GM18858 (cell line): ENCODE measurements at regions not wholly inside any gene's neighbourhood (a gene's known extent, or its start where the extent isn't known, plus 50 kb on each side); places are given as distances from the start of the nearest gene placed in this dataset.
A peak's percentile ranks its signal among the peaks of the same experiment; 100 is the strongest.
"Not testable (repeated sequence)": the region's sequence is repeated elsewhere in the genome, so short reads cannot be mapped to it uniquely, and the experiment has no call there.

ENCODE experiments used
- ATAC-seq: cut with Tn5 transposase; IDR thresholded peaks from one replicate; pipeline ENCODE4 v1.9.1; 2021; ENCODE audit not compliant: unreplicated experiment

DNA sequence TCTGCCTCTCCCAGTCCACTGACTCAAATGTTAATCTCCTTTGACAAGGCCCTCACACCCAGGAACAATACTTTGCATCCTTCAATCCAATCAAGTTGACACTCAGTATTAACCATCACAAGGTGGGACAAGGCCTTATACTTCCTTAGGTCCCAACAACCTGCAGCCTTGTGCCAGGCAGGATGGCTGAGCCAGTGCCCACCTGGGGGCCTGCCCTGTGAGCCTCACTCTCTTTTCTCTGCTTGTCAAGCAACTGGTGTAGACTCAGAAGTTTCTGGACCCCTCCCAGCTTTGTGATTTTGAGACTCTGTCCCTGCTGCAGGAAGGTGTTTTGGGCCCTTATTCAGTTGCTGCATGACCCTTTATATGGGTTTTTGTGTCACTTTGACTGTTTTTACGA lies 310.0 kb upstream of the C1orf174 start:
- ATAC-seq: no peak

DNA sequence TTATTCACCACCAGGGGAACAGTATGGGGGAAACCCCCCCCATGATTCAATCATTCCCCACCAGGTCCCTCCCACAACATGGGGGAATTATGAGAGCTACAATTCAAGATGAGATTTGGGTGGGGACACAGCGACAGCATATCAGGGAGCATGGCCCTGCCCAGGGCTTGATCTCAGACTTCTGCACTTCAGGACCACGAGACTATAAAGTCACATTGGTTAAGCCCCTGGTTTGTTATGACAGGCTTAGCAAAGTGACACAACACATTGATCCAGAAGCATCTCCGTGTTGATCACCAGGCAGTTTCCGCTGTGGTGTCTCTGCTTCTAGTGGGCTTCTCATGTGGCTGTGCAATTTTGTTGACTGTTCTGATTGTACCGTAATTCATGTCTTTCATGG lies 312.7 kb upstream of the C1orf174 start:
- no peak for ATAC-seq

DNA sequence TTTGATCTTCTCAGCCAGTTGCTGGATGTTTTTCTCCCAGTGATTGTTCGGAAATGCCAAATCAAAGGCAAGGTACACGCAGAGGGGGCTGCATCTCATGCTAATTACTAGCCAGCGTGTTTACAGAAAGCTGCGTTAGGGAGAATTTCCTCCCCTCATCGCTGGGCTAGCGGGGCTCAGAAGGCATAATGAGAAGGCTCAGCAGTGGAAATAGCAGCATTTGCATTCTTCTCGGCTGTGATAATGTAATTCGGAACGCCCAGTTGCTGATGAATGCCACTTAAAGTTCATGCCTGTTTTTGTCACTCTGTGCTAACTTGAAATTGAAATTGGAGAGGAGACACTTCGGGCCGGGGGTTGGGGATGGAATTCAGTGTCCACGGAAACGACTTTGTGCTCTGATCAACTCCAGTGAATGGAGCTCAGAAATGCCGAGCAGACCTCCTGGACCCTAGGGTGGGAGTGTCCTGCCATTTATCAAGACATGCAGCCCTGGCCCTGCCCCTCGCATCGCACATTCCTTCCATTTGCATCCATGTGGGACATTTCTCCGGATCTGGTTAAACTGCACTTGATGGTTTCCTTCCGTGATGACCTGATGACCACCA lies 313.4 kb upstream of the C1orf174 start:
- ATAC-seq: no peak

DNA sequence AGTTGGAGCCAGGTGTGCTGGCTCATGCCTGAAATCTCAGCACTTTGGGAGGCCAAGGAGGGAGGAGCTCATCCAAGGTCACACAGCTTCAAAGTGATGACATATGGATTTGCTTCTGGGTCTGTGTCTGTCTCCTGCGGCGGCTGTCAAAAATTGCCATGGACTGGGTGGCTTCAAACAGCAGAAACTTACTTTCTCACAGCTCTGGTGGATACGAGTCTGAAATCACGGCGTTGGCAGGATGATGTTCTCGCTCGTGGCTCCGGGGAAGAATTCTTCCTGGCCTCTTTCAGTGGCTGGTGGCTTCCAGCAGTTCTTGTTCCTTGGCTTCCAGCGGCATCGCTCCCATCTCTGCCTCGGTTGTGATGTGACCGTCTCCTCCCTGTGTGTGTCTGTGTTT lies 314.8 kb upstream of the C1orf174 start:
- no peak for ATAC-seq

DNA sequence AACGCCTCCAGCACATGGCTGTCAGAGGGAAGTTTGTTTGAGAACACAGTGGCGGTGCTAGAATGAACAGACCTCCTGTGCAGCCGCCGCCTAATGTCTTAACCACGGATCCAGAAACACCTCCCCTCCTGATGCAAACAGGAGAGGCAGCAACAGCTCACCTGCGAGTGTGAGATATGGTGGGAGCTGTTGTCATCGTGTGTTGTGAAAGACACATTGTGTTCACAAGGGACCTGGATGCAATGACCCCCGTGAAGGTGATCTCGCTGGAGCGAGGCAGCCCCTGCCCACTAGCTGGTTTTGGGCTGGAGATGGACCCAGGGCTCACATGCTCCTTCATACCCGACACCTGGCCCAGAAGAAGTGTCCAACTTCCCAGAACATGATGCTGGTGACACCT lies 315.3 kb upstream of the C1orf174 start:
- ATAC-seq: no peak

DNA sequence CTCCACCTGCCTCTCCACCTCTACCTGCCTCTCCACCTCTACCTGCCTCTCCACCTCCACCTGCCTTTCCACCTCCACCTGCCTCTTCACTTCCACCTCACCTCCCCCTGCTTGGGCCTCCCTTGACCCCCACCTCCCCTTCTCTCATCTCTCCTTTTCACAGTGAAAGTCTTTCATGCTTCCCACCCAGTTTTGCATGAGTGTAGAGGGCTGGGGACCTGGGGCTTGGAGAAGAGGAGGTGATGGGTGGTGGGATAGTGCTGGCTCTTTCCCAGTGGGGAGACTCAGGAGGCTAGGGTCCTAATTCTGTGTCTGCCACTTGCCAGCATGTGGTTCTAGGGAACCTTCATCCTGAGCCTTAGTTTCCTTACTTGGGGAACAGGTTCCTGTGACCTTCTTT lies 316.2 kb upstream of the C1orf174 start:
- no peak for ATAC-seq

DNA sequence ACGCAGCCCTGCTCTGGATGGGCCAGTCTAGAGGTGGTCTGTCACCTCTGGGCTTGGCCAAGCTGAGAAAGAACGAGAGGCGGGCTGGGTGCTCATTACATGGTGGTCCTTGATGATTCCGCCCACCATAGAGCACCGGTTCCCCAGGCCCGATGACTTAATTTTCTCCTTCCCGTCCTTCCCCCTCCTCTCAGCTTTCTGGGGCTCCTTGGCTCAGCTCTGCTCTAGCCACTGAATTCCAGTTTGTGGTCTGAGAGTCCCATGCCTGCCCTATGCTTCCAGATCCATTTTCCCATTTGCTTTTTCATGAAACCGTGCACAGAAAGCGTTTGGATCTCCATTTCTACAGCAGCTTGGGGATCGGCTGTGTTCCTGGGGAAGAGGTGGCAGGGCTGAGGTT lies 318.5 kb upstream of the C1orf174 start:
- no peak for ATAC-seq

DNA sequence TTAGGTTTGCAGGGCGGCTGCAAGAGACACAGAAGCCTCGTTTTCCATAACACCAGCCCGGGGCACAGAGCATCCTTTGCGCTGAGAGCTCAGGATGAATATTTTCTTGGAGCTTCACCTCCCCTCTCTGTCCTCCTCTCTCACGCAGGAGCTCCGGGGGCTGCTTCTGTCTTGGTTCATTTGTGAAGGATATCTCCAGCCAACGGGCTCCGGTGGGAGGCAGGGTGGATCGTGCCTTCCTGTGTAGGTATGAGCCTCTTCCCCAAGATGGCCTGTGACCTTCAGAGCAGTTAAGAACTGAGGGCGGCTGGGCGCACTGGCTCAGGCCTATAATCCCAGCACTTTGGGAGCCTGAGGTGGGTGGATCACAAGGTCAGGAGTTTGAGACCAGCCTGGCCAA lies 319.0 kb upstream of the C1orf174 start:
- no peak for ATAC-seq

DNA sequence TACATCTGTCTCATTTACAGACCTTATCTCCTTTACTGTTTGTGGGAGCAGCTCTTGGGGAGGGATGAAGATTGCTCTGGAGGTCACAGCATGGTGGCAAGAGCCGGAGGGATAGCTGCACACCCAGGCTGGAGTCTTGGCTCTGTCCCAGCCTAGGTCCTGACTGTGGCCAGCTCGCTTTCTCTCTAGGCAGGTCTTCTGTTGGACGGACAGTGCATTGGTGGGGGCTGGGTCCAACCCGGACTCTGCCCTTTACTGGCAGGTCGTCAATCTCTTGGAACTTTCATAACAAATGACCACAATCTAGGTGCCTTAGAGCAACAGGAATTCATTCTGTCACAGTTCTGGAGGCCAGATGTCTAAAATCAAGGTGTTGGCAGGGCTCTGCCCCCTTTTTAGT lies 319.8 kb upstream of the C1orf174 start:
- ATAC-seq: no peak

DNA sequence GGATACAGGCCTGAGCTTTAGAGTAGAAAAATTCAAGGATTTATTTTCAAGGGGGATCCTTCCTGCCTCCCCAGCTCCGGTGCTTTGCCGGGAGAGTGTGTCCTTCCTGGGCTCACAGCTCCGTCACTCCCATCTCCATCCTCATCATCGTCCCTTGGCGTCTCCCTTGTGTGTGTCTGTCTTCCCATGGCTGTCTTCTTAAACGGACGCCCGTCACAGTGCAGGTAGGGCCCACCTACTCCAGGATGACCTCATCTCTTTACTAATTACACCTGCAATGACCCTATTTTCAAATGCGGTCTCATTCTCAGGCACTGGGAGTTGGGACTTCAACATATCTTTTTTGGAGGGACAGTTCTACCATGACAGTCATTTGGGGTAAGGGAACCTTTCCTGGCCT lies 320.3 kb upstream of the C1orf174 start:
- no peak for ATAC-seq

DNA sequence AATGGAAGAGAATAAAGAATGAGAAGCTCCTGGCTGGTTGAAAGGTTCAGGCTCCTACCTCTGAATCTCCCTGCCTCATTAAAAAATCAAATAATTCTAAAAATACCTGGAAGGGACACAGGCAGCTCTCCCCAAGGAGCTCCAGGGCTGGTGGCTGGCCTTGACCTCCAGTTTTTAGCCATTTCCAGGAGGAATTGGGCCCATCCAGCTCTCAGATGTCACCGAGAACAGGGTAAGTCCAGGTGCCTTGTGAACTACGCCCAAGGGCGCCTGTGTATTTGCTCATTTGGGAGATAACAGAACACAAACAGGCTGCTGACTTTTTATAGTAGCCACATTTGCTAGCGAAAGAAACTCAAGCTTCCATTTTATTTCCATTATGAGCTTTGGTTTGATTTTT lies 321.0 kb upstream of the C1orf174 start:
- ATAC-seq: no peak

DNA sequence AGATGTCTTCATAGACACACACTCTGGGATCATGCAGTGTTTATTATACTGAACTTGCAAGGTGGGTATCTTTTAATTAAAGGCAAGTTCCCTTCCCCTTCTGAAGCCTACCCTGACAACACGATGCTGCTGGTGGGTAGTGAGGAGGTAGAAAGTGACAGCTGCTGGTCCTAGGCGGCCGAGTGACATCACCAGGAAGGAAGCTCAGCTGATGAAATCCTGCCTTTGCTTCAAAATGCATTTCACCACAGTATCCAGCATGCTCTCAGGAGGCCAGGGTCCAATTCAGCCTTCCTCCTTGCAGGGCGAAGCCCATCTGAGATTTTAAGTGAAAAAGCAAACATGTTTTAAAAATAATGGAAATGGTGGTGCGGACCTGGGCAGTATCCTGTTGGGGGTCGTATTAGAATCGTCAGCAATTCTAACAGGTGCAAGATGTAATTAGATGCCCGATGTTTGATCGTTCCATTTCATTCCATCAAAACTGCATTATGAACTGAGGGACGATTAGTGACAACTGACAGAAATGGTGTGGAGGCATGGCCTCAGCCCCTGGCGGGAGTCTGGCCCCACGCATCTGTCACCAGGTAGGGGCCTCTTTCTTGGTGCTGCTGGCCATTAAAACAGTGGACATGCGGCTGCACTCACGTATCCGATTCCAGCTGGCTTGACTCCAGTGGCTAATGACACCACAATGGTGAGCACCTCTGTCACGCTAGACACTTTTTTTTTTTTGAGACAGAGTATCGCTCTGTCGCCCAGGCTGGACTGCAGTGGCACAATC lies 324.8 kb upstream of the C1orf174 start:
- ATAC-seq: no peak

DNA sequence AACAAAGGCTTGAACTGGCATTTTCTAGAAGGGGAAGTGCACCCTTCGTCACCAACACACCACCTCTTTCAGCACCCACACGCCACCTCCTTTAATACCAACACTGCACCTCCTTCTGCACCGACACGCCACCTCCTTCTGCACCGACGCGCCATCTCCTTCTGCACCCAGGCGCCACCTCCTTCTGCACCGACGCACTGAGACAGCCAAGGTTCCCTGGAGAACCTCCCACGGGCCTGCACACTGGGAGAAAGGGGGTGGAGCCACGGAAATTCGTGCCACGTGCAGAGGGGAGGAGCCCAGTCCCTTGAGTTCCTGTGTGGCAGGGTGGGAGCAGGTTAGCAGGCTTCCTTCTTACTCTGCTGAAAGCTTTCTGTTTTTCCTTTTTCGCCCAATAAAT lies 327.9 kb upstream of the C1orf174 start:
- no peak for ATAC-seq

DNA sequence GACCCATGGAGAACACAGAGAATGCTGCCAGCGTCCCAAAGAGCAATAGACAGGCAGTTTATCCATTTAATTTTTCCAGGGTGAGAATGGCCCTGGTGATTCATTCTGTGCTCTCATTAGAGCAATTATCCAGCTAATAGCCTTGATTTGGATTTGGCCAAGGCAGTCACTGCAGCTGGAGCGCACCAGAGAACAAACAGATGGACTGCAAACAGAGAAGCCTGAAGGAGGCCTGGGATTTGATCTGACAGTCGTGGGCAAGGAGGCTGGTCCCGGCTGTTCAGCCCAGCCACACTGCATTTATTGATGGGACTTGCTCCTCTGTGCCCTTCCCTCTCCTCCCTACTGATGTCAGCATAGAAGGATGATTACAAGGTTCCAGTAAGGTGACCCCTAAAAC lies 353.9 kb upstream of the C1orf174 start:
- no peak for ATAC-seq

DNA sequence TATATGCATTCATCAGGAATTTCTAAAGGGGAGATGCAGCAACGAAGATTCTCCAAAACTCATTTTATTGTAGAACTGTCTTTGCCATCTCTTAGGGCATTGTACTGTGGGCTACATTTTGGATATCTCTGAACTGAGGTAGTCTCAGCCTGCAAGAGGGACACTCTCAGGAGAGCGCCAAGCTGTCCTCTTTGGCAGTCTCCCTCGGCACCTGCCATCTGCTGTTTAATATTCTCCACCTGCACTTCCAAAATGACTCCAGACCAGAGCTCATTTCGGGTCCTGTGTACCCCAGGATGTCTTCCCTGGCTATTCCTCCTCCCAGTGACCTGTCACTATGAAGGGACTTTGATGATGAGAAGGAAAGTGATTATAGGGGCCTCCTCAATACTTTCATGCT lies 356.3 kb upstream of the C1orf174 start:
- no peak for ATAC-seq

DNA sequence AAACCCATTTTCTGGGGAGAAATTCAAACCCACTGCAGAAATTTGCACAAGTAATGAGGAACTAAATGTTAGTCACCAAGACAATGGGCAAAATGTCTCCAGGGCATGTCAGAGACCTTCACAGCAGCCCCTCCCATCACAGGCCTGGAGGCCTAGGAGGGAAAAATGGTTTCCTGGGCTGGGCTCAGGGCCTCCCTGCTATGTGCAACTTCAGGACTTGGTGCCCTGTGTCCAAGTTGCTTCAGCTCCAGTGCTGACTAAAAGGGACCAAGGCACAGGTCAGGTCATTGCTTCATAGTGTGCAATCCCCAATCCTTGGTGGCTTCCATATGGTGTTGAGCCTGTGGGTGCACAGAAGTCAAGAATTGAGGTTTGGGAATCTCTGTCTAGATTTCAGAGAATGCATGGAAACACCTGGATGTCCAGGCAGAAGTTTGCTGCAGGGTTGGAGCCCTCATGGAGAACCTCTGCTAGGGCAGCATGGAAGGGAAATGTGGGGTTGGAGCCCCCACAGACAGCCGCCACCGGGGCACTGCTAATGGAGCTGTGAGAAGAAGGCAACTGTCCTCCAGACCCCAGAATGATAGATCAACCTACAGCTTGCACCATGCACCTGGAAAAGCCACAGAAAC lies 358.2 kb upstream of the C1orf174 start:
- not testable (repeated sequence) for ATAC-seq

DNA sequence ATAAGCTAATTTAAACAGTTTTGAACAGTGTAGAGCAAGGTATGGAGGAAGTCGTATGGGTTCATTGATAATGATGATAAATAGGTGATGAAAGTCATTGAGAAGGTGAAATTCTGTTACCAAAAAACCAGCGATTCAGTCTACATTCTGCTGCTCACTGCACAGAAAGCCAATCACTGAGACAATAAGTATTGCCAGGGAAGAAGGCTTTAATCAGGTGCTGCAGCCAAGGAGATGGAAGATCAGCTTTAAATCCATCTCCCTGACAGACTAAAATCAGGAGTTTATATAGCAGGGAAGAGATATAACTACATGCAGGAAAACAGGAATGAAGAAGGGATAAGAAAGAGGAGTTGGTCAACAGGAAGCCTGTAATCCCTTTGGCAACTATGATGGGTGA lies 361.3 kb upstream of the C1orf174 start:
- no peak for ATAC-seq

DNA sequence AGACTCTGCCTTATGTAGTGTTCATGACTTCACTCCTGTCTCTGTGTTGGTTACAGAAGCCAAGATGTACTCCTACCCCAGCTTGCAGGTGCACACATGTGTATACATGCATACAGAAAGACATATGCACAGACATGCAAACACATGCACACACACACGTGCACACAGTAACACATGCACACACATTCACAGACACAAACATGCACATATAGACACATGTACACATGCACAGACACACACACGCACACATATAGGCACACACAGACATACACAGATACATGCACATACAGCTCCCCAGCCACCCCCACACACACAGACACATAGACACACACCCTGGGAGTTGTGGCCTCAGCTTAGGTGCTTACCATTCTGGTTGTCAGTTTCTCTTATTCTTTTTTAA lies 362.6 kb upstream of the C1orf174 start:
- ATAC-seq: no peak

DNA sequence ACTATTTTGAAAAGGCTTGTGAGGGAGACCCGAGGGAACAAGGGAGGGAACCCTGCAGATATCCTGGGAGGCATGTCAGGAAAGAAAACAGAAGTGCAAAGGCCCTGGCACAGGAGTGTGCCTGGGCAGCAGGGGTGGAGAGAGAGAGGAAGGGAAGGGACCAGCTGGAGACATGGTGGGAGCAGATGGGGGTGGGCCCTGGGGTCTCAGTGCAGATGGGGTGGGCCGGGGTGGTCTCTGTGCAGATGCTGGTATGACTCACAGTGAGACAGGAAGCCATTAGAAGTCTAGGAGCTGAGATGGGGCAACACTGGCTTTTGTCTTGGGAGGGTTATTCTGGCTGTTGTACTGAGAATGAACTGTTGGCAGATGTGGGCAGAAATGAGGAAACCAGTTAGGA lies 363.6 kb upstream of the C1orf174 start:
- ATAC-seq: no peak

DNA sequence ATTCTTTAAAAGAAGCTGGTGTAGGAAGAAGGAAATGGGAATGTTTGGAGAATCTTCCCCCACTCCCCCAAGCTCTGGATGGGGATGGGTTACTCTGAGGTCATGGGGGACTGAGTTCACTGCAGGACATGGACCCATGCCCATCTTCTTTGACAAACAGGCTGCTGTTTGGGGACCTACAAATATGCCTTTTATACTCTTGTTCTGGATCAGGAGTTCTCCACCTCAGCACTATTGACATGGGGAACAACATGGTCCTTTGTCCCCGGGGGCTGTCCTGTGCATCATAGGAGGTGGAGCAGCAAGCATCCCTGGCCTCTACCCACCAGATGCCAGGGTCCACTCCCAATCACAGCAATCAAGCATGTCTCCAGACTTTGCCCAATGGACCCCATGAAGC lies 365.8 kb upstream of the C1orf174 start:
- ATAC-seq: no peak

DNA sequence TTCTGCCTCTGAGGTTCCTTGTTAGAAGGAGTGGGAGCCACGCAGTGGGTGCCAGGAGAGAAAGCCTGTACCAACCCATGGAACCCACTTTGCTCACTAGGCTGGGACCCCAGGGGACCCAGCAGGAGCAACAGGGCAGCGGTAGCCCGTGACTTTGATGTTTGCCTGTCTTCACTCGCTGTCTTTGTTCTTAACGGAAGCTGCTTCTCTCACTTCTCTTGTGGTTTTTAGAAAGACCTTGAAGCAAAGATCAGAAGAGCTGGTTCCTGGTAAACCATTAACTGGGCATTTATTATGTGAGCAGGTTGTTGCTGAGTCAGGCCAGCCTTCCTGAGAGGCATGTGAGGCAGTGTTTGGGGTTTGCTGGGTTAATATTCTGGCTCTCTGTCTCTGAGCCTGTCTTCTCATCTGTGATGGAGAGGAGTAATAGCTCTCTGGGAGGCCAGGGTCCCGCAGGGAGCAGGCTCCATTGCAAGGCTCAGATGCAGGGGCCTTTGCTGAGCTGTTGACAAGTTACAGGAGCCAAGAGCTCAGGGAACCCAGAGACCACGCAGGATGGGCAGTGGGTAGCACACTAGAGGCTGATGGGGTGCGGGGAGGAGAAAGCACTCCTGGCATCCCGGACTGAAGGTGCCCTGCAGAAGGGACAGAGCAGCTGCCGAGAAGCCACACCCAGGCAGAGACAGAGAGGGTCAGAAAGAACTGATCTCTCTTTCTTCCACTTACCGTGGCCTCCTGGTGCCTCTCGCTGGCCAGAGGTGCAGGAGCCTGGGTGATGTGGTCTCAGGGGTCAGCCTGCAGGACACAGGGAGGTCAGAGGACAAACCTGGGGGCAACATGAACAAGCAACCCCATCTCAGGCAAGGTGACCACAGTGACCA lies 367.5 kb upstream of the C1orf174 start:
- peak; percentile 68 for ATAC-seq
